GM12873 (cell line): ENCODE measurements at regions not wholly inside any gene's neighbourhood (a gene's known extent, or its start where the extent isn't known, plus 50 kb on each side); places are given as distances from the start of the nearest gene placed in this dataset.

Experiments
- CTCF ChIP-seq: IDR thresholded peaks from 2 replicates; pipeline ENCODE4 v1.5.1; 2012; ENCODE audit warnings: low read depth, mild to moderate bottlenecking, moderate library complexity, low read length, control low read depth; ENCODE audit not compliant: insufficient read depth; ENCODE audit errors: missing control alignments

GRCh38 chr5:165495829-165496380, 1990.5 kb downstream of the MAT2B start:
- no peak for TF ChIP-seq CTCF

GRCh38 chr5:165497707-165498106, 1992.3 kb downstream of the MAT2B start:
- TF ChIP-seq CTCF, result peak; percentile 16

- no peak for TF ChIP-seq CTCF
Measured at GRCh38 chr5:165502893-165503691, 1997.7 kb downstream of the MAT2B start.

- no peak for TF ChIP-seq CTCF
Measured at GRCh38 chr5:165504674-165505073, 1999.3 kb downstream of the MAT2B start.

- TF ChIP-seq CTCF, result no peak
Measured at GRCh38 chr5:165508286-165508685, 2002.9 kb downstream of the MAT2B start.

GRCh38 chr5:165508861-165509260, 2003.4 kb downstream of the MAT2B start:
- no peak for TF ChIP-seq CTCF

GRCh38 chr5:165521816-165522610, 2016.6 kb downstream of the MAT2B start:
- TF ChIP-seq CTCF, result no peak
